ENCODE measurements at regions not wholly inside any gene's neighbourhood (a gene's known extent, or its start where the extent isn't known, plus 50 kb on each side); places are given as distances from the start of the nearest gene placed in this dataset.

DNA sequence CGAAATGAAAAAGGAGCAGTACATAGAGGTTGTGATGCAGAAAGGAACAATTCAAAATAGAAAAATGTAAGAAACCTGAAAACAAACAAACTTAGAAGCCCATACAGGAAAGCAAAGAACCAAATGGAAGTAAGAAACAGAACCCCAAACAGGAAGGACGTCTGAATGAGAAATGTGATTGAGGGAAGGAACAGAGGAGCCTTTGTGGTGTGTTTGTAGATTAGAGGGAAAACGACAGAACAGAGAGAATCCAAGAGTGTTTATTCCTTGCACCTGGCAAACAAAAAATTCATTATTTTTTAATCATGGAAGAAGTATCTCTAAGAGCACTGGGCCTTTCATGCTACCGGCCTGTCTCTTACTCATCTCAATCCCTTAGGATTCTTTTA is 67.8 kb upstream of the ZSWIM6 start:
- H3K4me3 ChIP-seq (ENCODE audit: low read depth, low read length) = no peak overlapping the region
- no peaks in the 10 kb centered on the region for H3K36me3 ChIP-seq
- H3K4me1 ChIP-seq = peaks cover 4% of the 10 kb centered on the region; the same call in 1 of the 2 replicates
- H3K9me3 ChIP-seq = no peaks in the 10 kb centered on the region
- no peak for DNase-seq
- TF ChIP-seq, protein P1, sequence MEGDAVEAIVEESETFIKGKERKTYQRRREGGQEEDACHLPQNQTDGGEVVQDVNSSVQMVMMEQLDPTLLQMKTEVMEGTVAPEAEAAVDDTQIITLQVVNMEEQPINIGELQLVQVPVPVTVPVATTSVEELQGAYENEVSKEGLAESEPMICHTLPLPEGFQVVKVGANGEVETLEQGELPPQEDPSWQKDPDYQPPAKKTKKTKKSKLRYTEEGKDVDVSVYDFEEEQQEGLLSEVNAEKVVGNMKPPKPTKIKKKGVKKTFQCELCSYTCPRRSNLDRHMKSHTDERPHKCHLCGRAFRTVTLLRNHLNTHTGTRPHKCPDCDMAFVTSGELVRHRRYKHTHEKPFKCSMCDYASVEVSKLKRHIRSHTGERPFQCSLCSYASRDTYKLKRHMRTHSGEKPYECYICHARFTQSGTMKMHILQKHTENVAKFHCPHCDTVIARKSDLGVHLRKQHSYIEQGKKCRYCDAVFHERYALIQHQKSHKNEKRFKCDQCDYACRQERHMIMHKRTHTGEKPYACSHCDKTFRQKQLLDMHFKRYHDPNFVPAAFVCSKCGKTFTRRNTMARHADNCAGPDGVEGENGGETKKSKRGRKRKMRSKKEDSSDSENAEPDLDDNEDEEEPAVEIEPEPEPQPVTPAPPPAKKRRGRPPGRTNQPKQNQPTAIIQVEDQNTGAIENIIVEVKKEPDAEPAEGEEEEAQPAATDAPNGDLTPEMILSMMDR (IDR thresholded peaks at IDR 0.05; ENCODE audit: low read depth, low read length) = no peak
- no peaks in the 10 kb centered on the region for H3K27me3 ChIP-seq

DNA sequence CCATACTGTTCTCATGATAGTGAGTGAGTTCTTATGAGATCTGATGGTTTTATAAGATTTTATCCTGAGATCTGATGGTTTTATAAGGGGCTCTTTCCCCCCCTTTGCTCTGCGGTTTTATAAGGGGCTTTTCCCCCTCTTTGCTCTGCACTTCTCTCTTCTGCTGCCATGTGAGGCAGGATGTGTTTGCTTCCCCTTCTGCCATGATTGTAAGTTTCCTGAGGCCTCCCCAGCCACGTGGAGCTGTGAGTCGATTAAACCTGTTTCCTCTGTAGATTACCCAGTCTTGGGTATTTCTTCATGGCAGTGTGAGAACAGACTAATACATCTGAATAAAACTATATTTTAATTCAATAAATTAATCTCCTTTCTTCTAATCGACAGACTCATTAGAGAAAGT is 64.9 kb upstream of the ZSWIM6 start:
- Histone ChIP-seq H3K36me3 (no peaks in the 10 kb centered on the region), H3K4me3 (ENCODE audit: low read depth, low read length) (no peak overlapping the region), H3K9me3 (no peaks in the 10 kb centered on the region), H3K27me3 (no peaks in the 10 kb centered on the region), H3K4me1 (peaks cover 4% of the 10 kb centered on the region; the same call in 1 of the 2 replicates)
- TF ChIP-seq, protein P1 (IDR thresholded peaks at IDR 0.05; ENCODE audit: low read depth, low read length) = no peak
- no peak for DNase-seq

DNA sequence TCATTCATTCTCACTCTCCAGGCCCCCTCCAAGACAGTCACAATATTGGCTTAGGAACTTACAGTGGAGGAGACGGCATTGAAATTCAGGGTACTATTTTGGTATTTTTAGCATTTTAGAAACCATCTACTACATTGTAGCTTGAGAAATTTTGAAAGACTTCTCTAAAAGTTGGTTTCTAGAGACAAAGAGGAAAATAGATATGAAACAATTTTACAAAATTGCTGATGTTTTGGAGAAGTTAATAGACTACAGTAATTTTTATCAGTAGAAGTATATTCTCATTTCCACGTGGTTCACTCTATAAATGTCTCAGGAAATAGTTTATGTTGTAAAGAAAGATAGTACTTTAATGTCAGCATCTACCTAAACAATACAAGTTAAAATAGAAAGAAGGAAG is 63.2 kb upstream of the ZSWIM6 start:
- DNase-seq = no peak
- H3K36me3 ChIP-seq = no peaks in the 10 kb centered on the region
- H3K27me3 ChIP-seq = no peaks in the 10 kb centered on the region
- H3K4me3 ChIP-seq (ENCODE audit: low read depth, low read length) = no peak overlapping the region
- TF ChIP-seq, protein P1 (IDR thresholded peaks at IDR 0.05; ENCODE audit: low read depth, low read length) = no peak
- no peaks in the 10 kb centered on the region for H3K9me3 ChIP-seq
- H3K4me1 ChIP-seq = peaks cover 4% of the 10 kb centered on the region; the same call in 1 of the 2 replicates

DNA sequence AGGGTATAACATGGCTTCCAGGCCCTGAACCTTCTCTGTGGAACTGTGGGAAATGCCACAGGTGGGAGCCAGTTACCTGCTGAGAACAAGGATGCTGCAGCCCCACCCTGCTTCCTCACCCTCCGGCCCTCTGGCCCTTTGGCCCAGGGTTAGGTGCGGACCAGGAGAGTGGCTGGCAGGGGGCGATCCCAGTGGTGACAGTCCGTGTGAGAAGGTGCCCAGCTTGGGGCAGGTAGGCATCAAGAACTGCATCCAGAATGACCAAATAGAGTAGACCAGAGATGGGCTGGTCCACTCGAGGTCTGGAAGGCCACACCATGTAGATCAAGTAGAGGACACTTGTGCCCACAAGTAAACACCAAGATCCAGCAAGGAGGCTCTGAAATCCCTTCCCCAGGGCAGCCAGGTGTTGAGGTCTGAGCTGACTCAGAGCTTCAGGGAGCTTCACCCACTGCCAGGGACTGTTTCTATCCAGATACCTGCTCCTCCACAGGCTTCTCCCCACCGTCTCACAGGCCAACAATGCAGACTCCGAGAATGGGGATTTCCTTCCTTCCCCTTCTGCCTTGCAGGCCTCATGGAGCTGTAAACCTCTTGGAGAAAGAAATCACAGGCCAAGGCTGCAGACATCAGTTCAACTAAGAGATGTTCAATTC is 61.4 kb upstream of the ZSWIM6 start:
- Histone ChIP-seq H3K4me3 (ENCODE audit: low read depth, low read length) (no peak overlapping the region), H3K27me3 (no peaks in the 10 kb centered on the region), H3K4me1 (no peaks in the 10 kb centered on the region; the same call in 1 of the 2 replicates), H3K9me3 (no peaks in the 10 kb centered on the region), H3K36me3 (no peaks in the 10 kb centered on the region)
- TF ChIP-seq, protein P1 (IDR thresholded peaks at IDR 0.05; ENCODE audit: low read depth, low read length) = no peak
- no peak for DNase-seq

DNA sequence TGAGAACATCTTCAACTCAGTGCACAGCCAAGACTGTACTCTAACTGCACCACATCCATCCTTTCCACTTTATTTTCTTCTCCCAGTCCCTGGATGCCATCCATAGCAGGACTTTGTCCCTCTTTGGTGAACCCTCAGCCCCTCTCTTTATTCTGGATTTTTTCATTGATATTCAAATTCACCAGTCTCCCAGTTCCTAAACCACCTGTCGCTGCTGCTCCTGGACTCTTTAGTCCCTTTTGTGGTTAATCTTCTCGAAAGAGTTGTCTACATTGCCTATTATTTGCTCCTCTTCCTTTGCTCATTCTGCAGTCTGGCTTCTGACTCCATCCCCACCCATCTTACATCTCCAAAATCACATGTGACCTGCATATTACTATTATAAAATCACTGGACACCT is 59.4 kb upstream of the ZSWIM6 start:
- Histone ChIP-seq H3K4me3 (ENCODE audit: low read depth, low read length) (no peak overlapping the region), H3K36me3 (no peaks in the 10 kb centered on the region), H3K9me3 (no peaks in the 10 kb centered on the region), H3K4me1 (no peaks in the 10 kb centered on the region), H3K27me3 (no peaks in the 10 kb centered on the region)
- no peak for DNase-seq
- TF ChIP-seq, protein P1 (IDR thresholded peaks at IDR 0.05; ENCODE audit: low read depth, low read length) = no peak

DNA sequence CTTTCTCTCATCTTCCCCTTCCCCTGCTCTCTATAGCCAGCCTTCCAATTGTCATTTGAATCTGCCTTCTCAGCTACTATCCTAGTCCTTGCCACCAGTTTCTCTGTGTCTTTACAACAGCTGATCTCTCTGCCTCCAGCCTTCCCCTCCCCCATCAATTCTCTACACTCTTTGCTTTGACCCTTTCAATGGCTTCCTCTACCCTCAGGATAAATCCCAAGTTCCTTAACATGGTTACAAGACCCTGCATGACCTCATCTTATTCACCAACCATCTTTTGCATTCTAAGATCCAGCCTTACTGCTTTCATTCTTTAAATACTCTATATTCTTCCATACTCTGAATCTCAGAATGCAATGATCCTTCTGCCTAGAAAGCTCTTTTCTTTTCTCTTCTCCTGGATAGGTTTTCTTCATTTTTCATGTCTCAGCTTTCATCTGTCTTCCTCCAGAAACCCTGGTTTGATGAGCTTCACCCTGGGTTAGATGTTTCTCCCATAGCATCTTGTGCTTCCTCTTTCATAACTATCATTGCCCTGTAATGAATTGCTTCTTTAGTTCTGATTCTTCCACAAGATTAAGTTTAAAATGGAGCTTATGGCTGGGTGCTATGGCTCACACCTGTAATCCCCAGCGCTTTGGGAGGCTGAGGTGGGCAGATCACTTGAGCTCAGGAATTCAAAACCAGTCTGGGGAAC is 58.6 kb upstream of the ZSWIM6 start:
- H3K27me3 ChIP-seq = no peaks in the 10 kb centered on the region
- DNase-seq = no peak
- no peaks in the 10 kb centered on the region for H3K36me3 ChIP-seq
- H3K9me3 ChIP-seq = no peaks in the 10 kb centered on the region
- H3K4me1 ChIP-seq = no peaks in the 10 kb centered on the region
- TF ChIP-seq, protein P1 (IDR thresholded peaks at IDR 0.05; ENCODE audit: low read depth, low read length) = no peak
- no peak overlapping the region for H3K4me3 ChIP-seq (ENCODE audit: low read depth, low read length)

Data from BE2C (cell line).